NB4 (cell line): ENCODE measurements at regions not wholly inside any gene's neighbourhood (a gene's known extent, or its start where the extent isn't known, plus 50 kb on each side); places are given as distances from the start of the nearest gene placed in this dataset.

Source experiments
- DNase-seq: peaks from one replicate; pipeline ENCODE4 v3.0.0; 2010; ENCODE audit warnings: low read depth
- H3K4me3 ChIP-seq: one replicate; pipeline ENCODE4 v1.5.1; 2011; ENCODE audit warnings: mild to moderate bottlenecking, low read depth, low read length, moderate library complexity
- CTCF ChIP-seq: IDR thresholded peaks from one replicate; pipeline ENCODE4 v1.5.1; 2012; ENCODE audit warnings: low read depth, low read length
- MAX ChIP-seq: IDR thresholded peaks from 2 replicates; pipeline ENCODE4 v1.6.1; 2011; ENCODE audit warnings: low read depth, low read length
- MYC ChIP-seq: IDR thresholded peaks from 2 replicates; pipeline ENCODE4 v1.6.1; 2011; ENCODE audit warnings: low read depth, low read length
- POLR2A ChIP-seq: IDR thresholded peaks from 2 replicates; pipeline ENCODE4 v1.6.1; 2011; ENCODE audit warnings: mild to moderate bottlenecking; ENCODE audit not compliant: insufficient read length; ENCODE audit errors: extremely low read depth

- DNase-seq: no peak
- H3K4me3 ChIP-seq: no peak overlapping the region
- no peak for TF ChIP-seq MAX
- no peak for TF ChIP-seq MYC
- TF ChIP-seq POLR2A: no peak
- TF ChIP-seq CTCF: no peak
Measured at GRCh38 chr11:44468345-44468988, 97.0 kb upstream of the CD82 start.

GRCh38 chr11:44469412-44469811, 96.1 kb upstream of the CD82 start:
- H3K4me3 ChIP-seq: no peak overlapping the region
- no peak for DNase-seq
- no peak for TF ChIP-seq MYC
- TF ChIP-seq CTCF: no peak
- no peak for TF ChIP-seq MAX
- no peak for TF ChIP-seq POLR2A

- no peak overlapping the region for H3K4me3 ChIP-seq
- TF ChIP-seq MYC: no peak
- no peak for TF ChIP-seq POLR2A
- no peak for TF ChIP-seq CTCF
- no peak for TF ChIP-seq MAX
- DNase-seq: no peak
Measured at GRCh38 chr11:44470854-44471253, 94.6 kb upstream of the CD82 start.

GRCh38 chr11:44471603-44472002, 93.9 kb upstream of the CD82 start:
- H3K4me3 ChIP-seq: no peak overlapping the region
- no peak for TF ChIP-seq MAX
- DNase-seq: no peak

GRCh38 chr11:44472916-44473315, 92.5 kb upstream of the CD82 start:
- DNase-seq: no peak
- H3K4me3 ChIP-seq: no peak overlapping the region
- TF ChIP-seq MYC (no peak), MAX (no peak), CTCF (no peak), POLR2A (no peak)

- H3K4me3 ChIP-seq: no peak overlapping the region
- TF ChIP-seq MYC (no peak), MAX (no peak), CTCF (no peak), POLR2A (no peak)
- no peak for DNase-seq
Measured at GRCh38 chr11:44474702-44475101, 90.8 kb upstream of the CD82 start.
